K562 (cell line): ENCODE measurements at regions not wholly inside any gene's neighbourhood (a gene's known extent, or its start where the extent isn't known, plus 50 kb on each side); places are given as distances from the start of the nearest gene placed in this dataset.

ENCODE experiments used
- ATAC-seq: fragments of 200-7000 bp; cut with Tn5 transposase; 3 replicates; pipeline ENCODE4 v1.9.1; 2020; ENCODE audit warnings: moderate library complexity
- BruUV-seq: library from RNA; stranded (reverse); fragments of 400-500 nt; replicated peaks from 2 replicates; lab custom pipeline; 2021; lab: Mats Ljungman, UMichigan
- CTCF ChIA-PET: fragments of 300-600 bp; formaldehyde crosslinking; extraction: SDS; loops from one replicate; lab custom pipeline; 2021; ENCODE audit warnings: low intra/inter-chr PET ratio; lab: Yijun Ruan, JAX
- POLR2A ChIA-PET: fragments of 300-600, 350-650 bp; sonication (Branson Sonifier 250); formaldehyde crosslinking; extraction: SDS; loops from one replicate; lab custom pipeline; 2021; ENCODE audit warnings: antibody characterized with exemption, inconsistent platforms; lab: Yijun Ruan, JAX
- DNase-seq, 4 experiments: peaks; one replicate each; pipeline versions ENCODE4 v3.0.0 to v3.0.0-alpha.2; 2011 to 2018; ENCODE audit warnings: low spot score in 3 of 4, mixed read lengths in 3 of 4; ENCODE audit errors: extremely low read depth in 1 of 4
- FAIRE-seq: peaks from 2 replicates; lab custom pipeline; 2011; peaks lifted over from hg19 to GRCh38; lab: Jason Lieb, UNC
- H2AFZ ChIP-seq: 2 replicates; pipeline ENCODE4 v1.6.0; 2011; ENCODE audit warnings: low read depth, low read length, control low read depth, inconsistent platforms
- H3K27ac ChIP-seq: fragments of 200-600 bp; 3 replicates; pipeline ENCODE4 v1.8.0; 2011; ENCODE audit warnings: low read depth, mild to moderate bottlenecking, control low read depth, inconsistent platforms, low read length, moderate library complexity, mixed read lengths; ENCODE audit errors: extremely low read depth
- H3K27me3 ChIP-seq, 2 experiments: fragments of 300-600 bp in 1 of 2; 2 replicates in 1 of 2; 3 replicates in 1 of 2; pipeline versions ENCODE4 v1.6.0 to v1.8.0; 2011; ENCODE audit warnings: inconsistent platforms in 2 of 2, low read length in 2 of 2, mild to moderate bottlenecking in 1 of 2, mixed read lengths in 1 of 2, moderate library complexity in 1 of 2; ENCODE audit not compliant: control insufficient read depth in 2 of 2, insufficient read depth in 2 of 2
- H3K36me3 ChIP-seq: fragments of 300-600 bp; 3 replicates; pipeline ENCODE4 v1.8.0; 2011; ENCODE audit warnings: mild to moderate bottlenecking, low read length, inconsistent platforms; ENCODE audit not compliant: control insufficient read depth, insufficient read depth
- H3K4me1 ChIP-seq, 2 experiments: fragments of 200-600 bp in 1 of 2; replicated peaks in 1 of 2; 2 replicates in 1 of 2; 3 replicates in 1 of 2; pipeline versions ENCODE4 v1.5.1 to v1.8.0; 2011; ENCODE audit warnings: inconsistent platforms in 2 of 2, low read length in 2 of 2, mild to moderate bottlenecking in 1 of 2, mixed read lengths in 1 of 2, moderate library complexity in 1 of 2; ENCODE audit not compliant: control insufficient read depth in 2 of 2, insufficient read depth in 2 of 2
- H3K4me2 ChIP-seq: 2 replicates; pipeline ENCODE4 v1.6.1; 2011; ENCODE audit warnings: low read length, control low read depth, inconsistent platforms, mixed read lengths; ENCODE audit not compliant: insufficient read depth
- H3K4me3 ChIP-seq: fragments of 200-600 bp; sonication (generic), shearing (Covaris generic); 2 replicates; pipeline ENCODE4 v1.5.1; 2016; ENCODE audit warnings: control low read depth, inconsistent platforms
- H3K79me2 ChIP-seq: fragments of 200-600 bp; 3 replicates; pipeline ENCODE4 v1.8.0; 2011; ENCODE audit warnings: low read length, inconsistent platforms; ENCODE audit not compliant: control insufficient read depth, insufficient read depth
- H3K9ac ChIP-seq, 2 experiments: 2 replicates each; pipeline versions ENCODE4 v1.6.0 to v1.6.1; 2011; ENCODE audit warnings: low read depth in 2 of 2, low read length in 2 of 2, control low read depth in 1 of 2, inconsistent platforms in 1 of 2, mild to moderate bottlenecking in 1 of 2, mixed read lengths in 1 of 2; ENCODE audit not compliant: insufficient read depth in 1 of 2
- H3K9me1 ChIP-seq: one replicate; pipeline ENCODE4 v1.6.0; 2011; ENCODE audit warnings: inconsistent platforms, mild to moderate bottlenecking, low read length, moderate library complexity; ENCODE audit not compliant: control insufficient read depth, insufficient read depth
- H3K9me3 ChIP-seq: replicated peaks from 2 replicates; pipeline ENCODE4 v1.5.1; 2011; ENCODE audit warnings: low read depth, low read length, inconsistent platforms; ENCODE audit not compliant: control insufficient read depth, insufficient read depth
- H4K20me1 ChIP-seq: replicated peaks from 2 replicates; pipeline ENCODE4 v1.6.1; 2011; ENCODE audit warnings: low read length, inconsistent platforms, mixed read lengths; ENCODE audit not compliant: control insufficient read depth, insufficient read depth
- ARID3A ChIP-seq: IDR thresholded peaks from 2 replicates; pipeline ENCODE4 v1.6.1; 2012; ENCODE audit warnings: low read depth, low read length, improper control_type of control experiment, borderline replicate concordance
- CREB3L1 ChIP-seq: fragments of 450-650 bp; IDR thresholded peaks from 2 replicates; pipeline ENCODE4 v1.6.1; 2014; ENCODE audit warnings: low read depth, mild to moderate bottlenecking, moderate library complexity, borderline replicate concordance
- E2F5 ChIP-seq: sonication (generic); formaldehyde crosslinking; IDR thresholded peaks from 2 replicates; pipeline ENCODE4 v1.8.0; 2022; ENCODE audit warnings: mild to moderate bottlenecking, missing genetic modification reagents
- HNRNPH1 ChIP-seq: fragments of 200-400 bp; formaldehyde crosslinking; optimal IDR thresholded peaks from 2 replicates; pipeline ENCODE3; 2017; ENCODE audit warnings: low read depth, mild to moderate bottlenecking, low read length, moderate library complexity
- HNRNPUL1 ChIP-seq: fragments of 200-400 bp; formaldehyde crosslinking; IDR thresholded peaks from 2 replicates; pipeline ENCODE4 v1.6.1; 2017; ENCODE audit warnings: low read length
- KAT7 ChIP-seq: sonication (generic); formaldehyde crosslinking; IDR thresholded peaks from 2 replicates; pipeline ENCODE4 v1.8.0; 2022; ENCODE audit warnings: missing genetic modification reagents, mild to moderate bottlenecking, borderline replicate concordance
- NCOA4 ChIP-seq: fragments of 450-650 bp; IDR thresholded peaks from 2 replicates; pipeline ENCODE4 v1.6.1; 2018; ENCODE audit warnings: mild to moderate bottlenecking; ENCODE audit not compliant: partially characterized antibody
- NR1H2 ChIP-seq: sonication (generic); formaldehyde crosslinking; IDR thresholded peaks from 2 replicates; pipeline ENCODE4 v1.4.0; 2020; ENCODE audit warnings: mild to moderate bottlenecking, missing genetic modification reagents
- RBFOX2 ChIP-seq: fragments of 200-400 bp; formaldehyde crosslinking; IDR thresholded peaks from 2 replicates; pipeline ENCODE4 v1.6.1; 2017; ENCODE audit warnings: low read depth, mild to moderate bottlenecking, low read length, moderate library complexity
- SLC30A9 ChIP-seq: fragments of 250-450 bp; sonication (Bioruptor Pico); IDR thresholded peaks from 2 replicates; pipeline ENCODE4 v1.8.0; 2022; ENCODE audit warnings: mild to moderate bottlenecking, moderate library complexity
- TCFL5 ChIP-seq: fragments of 250-450 bp; sonication (Bioruptor Pico); conservative IDR thresholded peaks from 2 replicates; pipeline ENCODE4 v1.6.1; 2021; ENCODE audit warnings: mild to moderate bottlenecking, moderate library complexity, matching md5 sums
- VEZF1 ChIP-seq: fragments of 200-800 bp; sonication (Bioruptor generic); IDR thresholded peaks from 2 replicates; pipeline ENCODE4 v1.6.1; 2017; ENCODE audit warnings: missing genetic modification characterization, missing compliant biosample characterization
- YBX1 ChIP-seq: fragments of 450-650 bp; IDR thresholded peaks from 2 replicates; pipeline ENCODE4 v1.7.1; 2016; ENCODE audit warnings: mild to moderate bottlenecking
- ZNF174 ChIP-seq: fragments of 250-450 bp; sonication (Bioruptor Pico); IDR thresholded peaks from 2 replicates; pipeline ENCODE4 v1.4.0; 2020; ENCODE audit warnings: mild to moderate bottlenecking
- ZNF224 ChIP-seq: sonication (generic); formaldehyde crosslinking; IDR thresholded peaks from 2 replicates; pipeline ENCODE4 v1.8.0; 2022; ENCODE audit warnings: mild to moderate bottlenecking, missing genetic modification reagents
- ZNF57 ChIP-seq: fragments of 450-650 bp; formaldehyde crosslinking; IDR thresholded peaks from 2 replicates; pipeline ENCODE4 v1.4.0; 2020; ENCODE audit warnings: mild to moderate bottlenecking, moderate library complexity
- in situ Hi-C: fragments of 300-500 bp; cut with MboI; formaldehyde crosslinking; loops from 4 replicates; pipeline ENCODE4 v1.15.0; 2018; ENCODE audit warnings: inconsistent platforms, mixed read lengths
- intact Hi-C: fragments of 100-400 bp; cut with micrococcal nuclease; formaldehyde crosslinking; loops from 2 replicates; pipeline ENCODE4 v1.14.2; 2022

- TF ChIP-seq SLC30A9: no peak
Measured at GRCh38 chr14:83529531-83529930, 1995.9 kb upstream of the SEL1L start (continued).

GRCh38 chr14:83533734-83534133 is 1996.2 kb upstream of the FLRT2 start:
- no peaks in the 10 kb centered on the region for H3K4me1 ChIP-seq
- H3K36me3 ChIP-seq: no peaks in the 10 kb centered on the region
- no peak overlapping the region for H2AFZ ChIP-seq
- CTCF ChIA-PET: no interaction called here
- in situ Hi-C loops: no loop called here
- BruUV-seq: no TSS peak
- no peak overlapping the region for H3K9ac ChIP-seq
- H3K27me3 ChIP-seq: no peaks in the 10 kb centered on the region
- TF ChIP-seq ZNF174 (no peak), YBX1 (no peak), ZNF224 (CRISPR knock-in tag) (no peak), HNRNPUL1 (no peak), HNRNPH1 (no peak), KAT7 (CRISPR knock-in tag) (no peak), ZNF57 (CRISPR knock-in tag) (no peak), ARID3A (no peak), VEZF1 (CRISPR knock-in tag) (no peak), RBFOX2 (no peak), E2F5 (no peak), TCFL5 (no peak), CREB3L1 (no peak), NR1H2 (CRISPR knock-in tag) (no peak), NCOA4 (no peak)
- H3K4me2 ChIP-seq: no peak overlapping the region
- no peak for FAIRE-seq
- ATAC-seq: no peak
- intact Hi-C loops: no loop called here
- no peaks in the 10 kb centered on the region for H4K20me1 ChIP-seq
- no peak overlapping the region for H3K4me3 ChIP-seq
- no peaks in the 10 kb centered on the region for H3K79me2 ChIP-seq
- no peaks in the 10 kb centered on the region for H3K9me3 ChIP-seq
- no peak overlapping the region for H3K27ac ChIP-seq
- no peak for DNase-seq
- POLR2A ChIA-PET: no interaction called here
- no peaks in the 10 kb centered on the region for H3K9me1 ChIP-seq
